K562 (cell line): ENCODE measurements at regions not wholly inside any gene's neighbourhood (a gene's known extent, or its start where the extent isn't known, plus 50 kb on each side); places are given as distances from the start of the nearest gene placed in this dataset.

Experiments
- ATAC-seq: fragments of 200-7000 bp; cut with Tn5 transposase; 3 replicates; pipeline ENCODE4 v1.9.1; 2020; ENCODE audit warnings: moderate library complexity
- BruUV-seq: library from RNA; stranded (reverse); fragments of 400-500 nt; replicated peaks from 2 replicates; lab custom pipeline; 2021; lab: Mats Ljungman, UMichigan
- CTCF ChIA-PET: fragments of 300-600 bp; formaldehyde crosslinking; extraction: SDS; loops from one replicate; lab custom pipeline; 2021; ENCODE audit warnings: low intra/inter-chr PET ratio; lab: Yijun Ruan, JAX
- POLR2A ChIA-PET: fragments of 300-600, 350-650 bp; sonication (Branson Sonifier 250); formaldehyde crosslinking; extraction: SDS; loops from one replicate; lab custom pipeline; 2021; ENCODE audit warnings: antibody characterized with exemption, inconsistent platforms; lab: Yijun Ruan, JAX
- DNase-seq, 4 experiments: peaks; one replicate each; pipeline versions ENCODE4 v3.0.0 to v3.0.0-alpha.2; 2011 to 2018; ENCODE audit warnings: low spot score in 3 of 4, mixed read lengths in 3 of 4; ENCODE audit errors: extremely low read depth in 1 of 4
- FAIRE-seq: peaks from 2 replicates; lab custom pipeline; 2011; peaks lifted over from hg19 to GRCh38; lab: Jason Lieb, UNC
- H2AFZ ChIP-seq: 2 replicates; pipeline ENCODE4 v1.6.0; 2011; ENCODE audit warnings: low read depth, low read length, control low read depth, inconsistent platforms
- H3K27ac ChIP-seq: fragments of 200-600 bp; 3 replicates; pipeline ENCODE4 v1.8.0; 2011; ENCODE audit warnings: low read depth, mild to moderate bottlenecking, control low read depth, inconsistent platforms, low read length, moderate library complexity, mixed read lengths; ENCODE audit errors: extremely low read depth
- H3K27me3 ChIP-seq, 2 experiments: fragments of 300-600 bp in 1 of 2; 2 replicates in 1 of 2; 3 replicates in 1 of 2; pipeline versions ENCODE4 v1.6.0 to v1.8.0; 2011; ENCODE audit warnings: inconsistent platforms in 2 of 2, low read length in 2 of 2, mild to moderate bottlenecking in 1 of 2, mixed read lengths in 1 of 2, moderate library complexity in 1 of 2; ENCODE audit not compliant: control insufficient read depth in 2 of 2, insufficient read depth in 2 of 2
- H3K36me3 ChIP-seq: fragments of 300-600 bp; 3 replicates; pipeline ENCODE4 v1.8.0; 2011; ENCODE audit warnings: mild to moderate bottlenecking, low read length, inconsistent platforms; ENCODE audit not compliant: control insufficient read depth, insufficient read depth
- H3K4me1 ChIP-seq, 2 experiments: fragments of 200-600 bp in 1 of 2; replicated peaks in 1 of 2; 2 replicates in 1 of 2; 3 replicates in 1 of 2; pipeline versions ENCODE4 v1.5.1 to v1.8.0; 2011; ENCODE audit warnings: inconsistent platforms in 2 of 2, low read length in 2 of 2, mild to moderate bottlenecking in 1 of 2, mixed read lengths in 1 of 2, moderate library complexity in 1 of 2; ENCODE audit not compliant: control insufficient read depth in 2 of 2, insufficient read depth in 2 of 2
- H3K4me2 ChIP-seq: 2 replicates; pipeline ENCODE4 v1.6.1; 2011; ENCODE audit warnings: low read length, control low read depth, inconsistent platforms, mixed read lengths; ENCODE audit not compliant: insufficient read depth
- H3K4me3 ChIP-seq: fragments of 200-600 bp; sonication (generic), shearing (Covaris generic); 2 replicates; pipeline ENCODE4 v1.5.1; 2016; ENCODE audit warnings: control low read depth, inconsistent platforms
- H3K79me2 ChIP-seq: fragments of 200-600 bp; 3 replicates; pipeline ENCODE4 v1.8.0; 2011; ENCODE audit warnings: low read length, inconsistent platforms; ENCODE audit not compliant: control insufficient read depth, insufficient read depth
- H3K9ac ChIP-seq, 2 experiments: 2 replicates each; pipeline versions ENCODE4 v1.6.0 to v1.6.1; 2011; ENCODE audit warnings: low read depth in 2 of 2, low read length in 2 of 2, control low read depth in 1 of 2, inconsistent platforms in 1 of 2, mild to moderate bottlenecking in 1 of 2, mixed read lengths in 1 of 2; ENCODE audit not compliant: insufficient read depth in 1 of 2
- H3K9me1 ChIP-seq: one replicate; pipeline ENCODE4 v1.6.0; 2011; ENCODE audit warnings: inconsistent platforms, mild to moderate bottlenecking, low read length, moderate library complexity; ENCODE audit not compliant: control insufficient read depth, insufficient read depth
- H3K9me3 ChIP-seq: replicated peaks from 2 replicates; pipeline ENCODE4 v1.5.1; 2011; ENCODE audit warnings: low read depth, low read length, inconsistent platforms; ENCODE audit not compliant: control insufficient read depth, insufficient read depth
- H4K20me1 ChIP-seq: replicated peaks from 2 replicates; pipeline ENCODE4 v1.6.1; 2011; ENCODE audit warnings: low read length, inconsistent platforms, mixed read lengths; ENCODE audit not compliant: control insufficient read depth, insufficient read depth
- ELF1 ChIP-seq: fragments of 200-800 bp; sonication (Bioruptor generic); IDR thresholded peaks from 2 replicates; pipeline ENCODE4 v1.6.1; 2016; ENCODE audit warnings: missing genetic modification characterization, missing compliant biosample characterization
- GABPB1 ChIP-seq: sonication (generic); formaldehyde crosslinking; IDR thresholded peaks from 2 replicates; pipeline ENCODE4 v1.8.0; 2022; ENCODE audit warnings: mild to moderate bottlenecking, missing genetic modification reagents
- KHSRP ChIP-seq: fragments of 450-650 bp; IDR thresholded peaks from 2 replicates; pipeline ENCODE4 v1.6.1; 2017
- NFRKB ChIP-seq: fragments of 450-650 bp; IDR thresholded peaks from 2 replicates; pipeline ENCODE4 v1.6.1; 2016; ENCODE audit warnings: low read depth
- RBM39 ChIP-seq: fragments of 200-400 bp; formaldehyde crosslinking; optimal IDR thresholded peaks from 2 replicates; pipeline ENCODE3; 2018; ENCODE audit warnings: low read depth, low read length
- SRSF7 ChIP-seq: fragments of 200-400 bp; formaldehyde crosslinking; optimal IDR thresholded peaks from 2 replicates; pipeline ENCODE3; 2017; ENCODE audit warnings: mild to moderate bottlenecking, low read depth, low read length
- XRCC4 ChIP-seq: IDR thresholded peaks from one replicate; pipeline ENCODE4 v1.6.1; 2011; ENCODE audit not compliant: insufficient read depth, insufficient read length; ENCODE audit errors: extremely low read depth
- ZNF165 ChIP-seq: fragments of 250-450 bp; sonication (Bioruptor Pico); IDR thresholded peaks from 2 replicates; pipeline ENCODE4 v1.4.0; 2020; ENCODE audit warnings: borderline replicate concordance
- ZNF408 ChIP-seq: fragments of 250-450 bp; sonication (Bioruptor Pico); IDR thresholded peaks from 2 replicates; pipeline ENCODE4 v1.4.0; 2020; ENCODE audit warnings: low read depth, mild to moderate bottlenecking, moderate library complexity
- ZNF41 ChIP-seq: fragments of 250-450 bp; sonication (Bioruptor Pico); conservative IDR thresholded peaks from 2 replicates; pipeline ENCODE4 v1.4.0; 2020; ENCODE audit warnings: mild to moderate bottlenecking
- in situ Hi-C: fragments of 300-500 bp; cut with MboI; formaldehyde crosslinking; loops from 4 replicates; pipeline ENCODE4 v1.15.0; 2018; ENCODE audit warnings: inconsistent platforms, mixed read lengths
- intact Hi-C: fragments of 100-400 bp; cut with micrococcal nuclease; formaldehyde crosslinking; loops from 2 replicates; pipeline ENCODE4 v1.14.2; 2022
- TF ChIP-seq, protein P1 (sequence below): fragments of 450-650 bp; IDR thresholded peaks from 2 replicates; pipeline ENCODE4 v1.7.0; 2016; ENCODE audit warnings: borderline replicate concordance
- TF ChIP-seq, protein P2 (sequence below), 3 experiments: fragments of 200-800 bp in 1 of 3; fragments of 250-450 bp in 1 of 3; fragments of 450-650 bp in 1 of 3; sonication (Bioruptor Pico) in 1 of 3; sonication (Bioruptor generic) in 1 of 3; formaldehyde crosslinking in 1 of 3; IDR thresholded peaks; 2 replicates each; pipeline versions ENCODE4 v1.6.1 to v1.8.0; 2016 to 2022; ENCODE audit warnings: mild to moderate bottlenecking in 2 of 3, missing genetic modification characterization in 2 of 3, missing compliant biosample characterization in 1 of 3, moderate library complexity in 1 of 3

DNA sequence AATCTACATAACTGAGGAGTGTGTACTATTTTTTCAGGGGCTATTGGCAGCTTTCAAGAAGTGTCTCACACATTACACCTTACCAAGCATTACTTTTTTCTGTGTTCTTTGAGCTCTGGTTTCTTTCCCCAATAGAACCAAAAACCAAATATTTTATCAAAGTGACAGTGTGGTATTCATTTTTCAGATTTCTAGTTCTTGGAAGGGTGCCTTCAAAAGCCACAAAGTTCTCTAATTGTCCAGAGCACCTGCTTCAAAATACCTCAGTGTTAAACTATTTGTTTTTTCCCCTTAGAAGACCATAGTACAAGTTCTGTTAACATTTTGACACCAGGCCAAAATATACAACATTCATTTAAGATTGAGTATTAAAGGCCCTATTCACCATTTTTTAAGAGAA, 515.7 kb downstream of the ETNK1 start:
- no peaks in the 10 kb centered on the region for H4K20me1 ChIP-seq
- H3K4me3 ChIP-seq = no peak overlapping the region
- H3K27me3 ChIP-seq = no peaks in the 10 kb centered on the region
- FAIRE-seq (no peak), ATAC-seq (no peak), DNase-seq (no peak)
- no peak overlapping the region for H3K27ac ChIP-seq
- H3K79me2 ChIP-seq = no peaks in the 10 kb centered on the region
- ChIA-PET CTCF (no interaction called here), POLR2A (no interaction called here)
- H3K9me3 ChIP-seq = no peaks in the 10 kb centered on the region
- TF ChIP-seq, protein P1, sequence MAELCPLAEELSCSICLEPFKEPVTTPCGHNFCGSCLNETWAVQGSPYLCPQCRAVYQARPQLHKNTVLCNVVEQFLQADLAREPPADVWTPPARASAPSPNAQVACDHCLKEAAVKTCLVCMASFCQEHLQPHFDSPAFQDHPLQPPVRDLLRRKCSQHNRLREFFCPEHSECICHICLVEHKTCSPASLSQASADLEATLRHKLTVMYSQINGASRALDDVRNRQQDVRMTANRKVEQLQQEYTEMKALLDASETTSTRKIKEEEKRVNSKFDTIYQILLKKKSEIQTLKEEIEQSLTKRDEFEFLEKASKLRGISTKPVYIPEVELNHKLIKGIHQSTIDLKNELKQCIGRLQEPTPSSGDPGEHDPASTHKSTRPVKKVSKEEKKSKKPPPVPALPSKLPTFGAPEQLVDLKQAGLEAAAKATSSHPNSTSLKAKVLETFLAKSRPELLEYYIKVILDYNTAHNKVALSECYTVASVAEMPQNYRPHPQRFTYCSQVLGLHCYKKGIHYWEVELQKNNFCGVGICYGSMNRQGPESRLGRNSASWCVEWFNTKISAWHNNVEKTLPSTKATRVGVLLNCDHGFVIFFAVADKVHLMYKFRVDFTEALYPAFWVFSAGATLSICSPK = no peak
- TF ChIP-seq XRCC4 (no peak), KHSRP (no peak), ELF1 (tag) (no peak), RBM39 (no peak), ZNF165 (CRISPR knock-in tag) (no peak), NFRKB (no peak), ZNF408 (CRISPR knock-in tag) (no peak), ZNF41 (CRISPR knock-in tag) (no peak), SRSF7 (no peak), GABPB1 (no peak)
- TF ChIP-seq, protein P2, sequence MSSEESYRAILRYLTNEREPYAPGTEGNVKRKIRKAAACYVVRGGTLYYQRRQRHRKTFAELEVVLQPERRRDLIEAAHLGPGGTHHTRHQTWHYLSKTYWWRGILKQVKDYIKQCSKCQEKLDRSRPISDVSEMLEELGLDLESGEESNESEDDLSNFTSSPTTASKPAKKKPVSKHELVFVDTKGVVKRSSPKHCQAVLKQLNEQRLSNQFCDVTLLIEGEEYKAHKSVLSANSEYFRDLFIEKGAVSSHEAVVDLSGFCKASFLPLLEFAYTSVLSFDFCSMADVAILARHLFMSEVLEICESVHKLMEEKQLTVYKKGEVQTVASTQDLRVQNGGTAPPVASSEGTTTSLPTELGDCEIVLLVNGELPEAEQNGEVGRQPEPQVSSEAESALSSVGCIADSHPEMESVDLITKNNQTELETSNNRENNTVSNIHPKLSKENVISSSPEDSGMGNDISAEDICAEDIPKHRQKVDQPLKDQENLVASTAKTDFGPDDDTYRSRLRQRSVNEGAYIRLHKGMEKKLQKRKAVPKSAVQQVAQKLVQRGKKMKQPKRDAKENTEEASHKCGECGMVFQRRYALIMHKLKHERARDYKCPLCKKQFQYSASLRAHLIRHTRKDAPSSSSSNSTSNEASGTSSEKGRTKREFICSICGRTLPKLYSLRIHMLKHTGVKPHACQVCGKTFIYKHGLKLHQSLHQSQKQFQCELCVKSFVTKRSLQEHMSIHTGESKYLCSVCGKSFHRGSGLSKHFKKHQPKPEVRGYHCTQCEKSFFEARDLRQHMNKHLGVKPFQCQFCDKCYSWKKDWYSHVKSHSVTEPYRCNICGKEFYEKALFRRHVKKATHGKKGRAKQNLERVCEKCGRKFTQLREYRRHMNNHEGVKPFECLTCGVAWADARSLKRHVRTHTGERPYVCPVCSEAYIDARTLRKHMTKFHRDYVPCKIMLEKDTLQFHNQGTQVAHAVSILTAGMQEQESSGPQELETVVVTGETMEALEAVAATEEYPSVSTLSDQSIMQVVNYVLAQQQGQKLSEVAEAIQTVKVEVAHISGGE (CRISPR knock-in tag; IDR thresholded peaks at IDR 0.05) = no peak
- H3K36me3 ChIP-seq = no peaks in the 10 kb centered on the region
- intact Hi-C loops = no loop called here
- H3K4me2 ChIP-seq = no peak overlapping the region
- H2AFZ ChIP-seq = no peak overlapping the region
- no peaks in the 10 kb centered on the region for H3K4me1 ChIP-seq
- in situ Hi-C loops = no loop called here
- H3K9me1 ChIP-seq = no peaks in the 10 kb centered on the region
- no TSS peak for BruUV-seq
- H3K9ac ChIP-seq = no peak overlapping the region
